Uterus (tissue), 3 donors: ENCODE measurements at regions not wholly inside any gene's neighbourhood (a gene's known extent, or its start where the extent isn't known, plus 50 kb on each side); places are given as distances from the start of the nearest gene placed in this dataset.

Experiments
- DNase-seq, 2 donors: peaks; one replicate each; pipeline ENCODE4 v3.0.0-alpha.2; 2019 to 2020
- H3K27ac ChIP-seq, 2 donors: fragments of 200-600 bp; sonication (generic); 1 replicate in 1 of 2; 2 replicates in 1 of 2; pipeline ENCODE4 v1.5.1; 2016 to 2018
- H3K27me3 ChIP-seq, 2 donors: fragments of 200-600 bp; sonication (generic); one replicate each; pipeline ENCODE4 v1.5.1; 2018 to 2019; ENCODE audit warnings: control low read depth in 1 of 2
- H3K36me3 ChIP-seq, 2 donors: fragments of 200-600 bp; sonication (generic); one replicate each; pipeline ENCODE4 v1.5.1; 2019; ENCODE audit warnings: control low read depth in 1 of 2
- H3K4me1 ChIP-seq, 2 donors: fragments of 200-600 bp; sonication (generic); one replicate each; pipeline ENCODE4 v1.5.1; 2018 to 2019; ENCODE audit warnings: control low read depth in 1 of 2
- H3K4me3 ChIP-seq, 2 donors: fragments of 200-600 bp; sonication (generic); 1 replicate in 1 of 2; 2 replicates in 1 of 2; pipeline ENCODE4 v1.5.1; 2018 to 2019; ENCODE audit warnings: mild to moderate bottlenecking in 1 of 2
- H3K9me3 ChIP-seq, 2 donors: fragments of 200-600 bp; sonication (generic); one replicate each; pipeline ENCODE4 v1.5.1; 2019; ENCODE audit warnings: control low read depth in 1 of 2
- POLR2A ChIP-seq, 2 donors: fragments of 450-650 bp; IDR thresholded peaks; one replicate each; pipeline ENCODE4 v1.6.1; 2016; ENCODE audit warnings: antibody characterized with exemption in 2 of 2, mild to moderate bottlenecking in 1 of 2, moderate library complexity in 1 of 2
- intact Hi-C: fragments of 100-400 bp; cut with DNase I; formaldehyde crosslinking; loops from one replicate; pipeline ENCODE4 v1.15.1; 2023; ENCODE audit warnings: low total_unique reads
- TF ChIP-seq, protein P1 (sequence below), 4 experiments: fragments of 200-600 bp in 2 of 4; fragments of 450-650 bp in 2 of 4; sonication (generic) in 2 of 4; IDR thresholded peaks; one replicate each; pipeline ENCODE4 v1.5.1; 2016 to 2019; ENCODE audit warnings: antibody characterized with exemption in 4 of 4, mild to moderate bottlenecking in 2 of 4, moderate library complexity in 1 of 4
- donor health status: DM: yes; HTN: yes; CAD: no.

DNA sequence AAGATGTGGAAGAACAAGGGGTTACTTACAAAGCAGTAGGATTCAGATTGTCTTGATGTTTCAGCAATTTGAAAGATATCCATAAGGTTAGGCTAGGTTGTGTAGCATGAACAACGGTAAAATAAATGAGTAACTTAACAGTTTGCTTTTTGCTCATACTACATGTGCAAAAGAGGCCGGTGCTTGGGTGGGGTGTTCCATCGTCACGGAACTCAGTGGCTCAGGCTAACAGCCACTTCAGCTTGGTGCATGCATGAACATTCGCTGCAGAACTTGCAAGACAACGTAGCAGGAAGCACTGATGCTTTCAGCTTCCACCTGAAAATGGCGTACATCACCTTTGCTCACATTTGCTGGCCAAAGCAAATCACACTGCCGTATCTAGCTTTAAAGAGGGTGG is 407.3 kb upstream of the CDH20 start:
- Histone ChIP-seq H3K27ac (no peak overlapping the region), H3K9me3 (no peaks in the 10 kb centered on the region), H3K27me3 (no peaks in the 10 kb centered on the region), H3K4me3 (no peak overlapping the region), H3K4me1 (no peaks in the 10 kb centered on the region), H3K36me3 (no peaks in the 10 kb centered on the region)
- no peak for DNase-seq
- no peak for TF ChIP-seq POLR2A (IDR thresholded peaks at IDR 0.05)
- TF ChIP-seq, protein P1, sequence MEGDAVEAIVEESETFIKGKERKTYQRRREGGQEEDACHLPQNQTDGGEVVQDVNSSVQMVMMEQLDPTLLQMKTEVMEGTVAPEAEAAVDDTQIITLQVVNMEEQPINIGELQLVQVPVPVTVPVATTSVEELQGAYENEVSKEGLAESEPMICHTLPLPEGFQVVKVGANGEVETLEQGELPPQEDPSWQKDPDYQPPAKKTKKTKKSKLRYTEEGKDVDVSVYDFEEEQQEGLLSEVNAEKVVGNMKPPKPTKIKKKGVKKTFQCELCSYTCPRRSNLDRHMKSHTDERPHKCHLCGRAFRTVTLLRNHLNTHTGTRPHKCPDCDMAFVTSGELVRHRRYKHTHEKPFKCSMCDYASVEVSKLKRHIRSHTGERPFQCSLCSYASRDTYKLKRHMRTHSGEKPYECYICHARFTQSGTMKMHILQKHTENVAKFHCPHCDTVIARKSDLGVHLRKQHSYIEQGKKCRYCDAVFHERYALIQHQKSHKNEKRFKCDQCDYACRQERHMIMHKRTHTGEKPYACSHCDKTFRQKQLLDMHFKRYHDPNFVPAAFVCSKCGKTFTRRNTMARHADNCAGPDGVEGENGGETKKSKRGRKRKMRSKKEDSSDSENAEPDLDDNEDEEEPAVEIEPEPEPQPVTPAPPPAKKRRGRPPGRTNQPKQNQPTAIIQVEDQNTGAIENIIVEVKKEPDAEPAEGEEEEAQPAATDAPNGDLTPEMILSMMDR (IDR thresholded peaks at IDR 0.05): no peak
- intact Hi-C loops: no loop called here

DNA sequence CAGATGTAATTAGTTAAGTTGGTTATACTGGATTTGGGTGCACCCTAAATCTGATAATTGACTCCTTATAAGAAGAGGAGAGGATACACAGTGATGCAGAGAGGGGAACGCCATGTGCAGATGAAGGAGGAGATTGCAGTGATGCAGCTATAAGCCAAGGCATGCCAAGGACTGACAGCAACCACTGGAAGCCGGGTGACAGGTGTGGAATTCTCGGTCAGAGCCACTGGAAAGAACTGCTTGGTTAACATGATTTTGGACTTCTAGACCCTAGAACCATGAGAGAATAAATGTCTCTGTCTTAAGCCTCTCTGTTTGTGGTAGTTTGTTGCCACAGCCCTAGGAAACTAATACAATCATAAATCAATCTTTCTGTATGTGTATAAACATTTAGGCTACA is 403.3 kb upstream of the CDH20 start:
- Histone ChIP-seq H3K4me3 (no peak overlapping the region), H3K4me1 (no peaks in the 10 kb centered on the region), H3K9me3 (no peaks in the 10 kb centered on the region), H3K36me3 (no peaks in the 10 kb centered on the region), H3K27me3 (no peaks in the 10 kb centered on the region), H3K27ac (no peak overlapping the region)
- no peak for DNase-seq
- intact Hi-C loops: no loop called here
- TF ChIP-seq, protein P1 (IDR thresholded peaks at IDR 0.05): no peak
- TF ChIP-seq POLR2A (IDR thresholded peaks at IDR 0.05): no peak

DNA sequence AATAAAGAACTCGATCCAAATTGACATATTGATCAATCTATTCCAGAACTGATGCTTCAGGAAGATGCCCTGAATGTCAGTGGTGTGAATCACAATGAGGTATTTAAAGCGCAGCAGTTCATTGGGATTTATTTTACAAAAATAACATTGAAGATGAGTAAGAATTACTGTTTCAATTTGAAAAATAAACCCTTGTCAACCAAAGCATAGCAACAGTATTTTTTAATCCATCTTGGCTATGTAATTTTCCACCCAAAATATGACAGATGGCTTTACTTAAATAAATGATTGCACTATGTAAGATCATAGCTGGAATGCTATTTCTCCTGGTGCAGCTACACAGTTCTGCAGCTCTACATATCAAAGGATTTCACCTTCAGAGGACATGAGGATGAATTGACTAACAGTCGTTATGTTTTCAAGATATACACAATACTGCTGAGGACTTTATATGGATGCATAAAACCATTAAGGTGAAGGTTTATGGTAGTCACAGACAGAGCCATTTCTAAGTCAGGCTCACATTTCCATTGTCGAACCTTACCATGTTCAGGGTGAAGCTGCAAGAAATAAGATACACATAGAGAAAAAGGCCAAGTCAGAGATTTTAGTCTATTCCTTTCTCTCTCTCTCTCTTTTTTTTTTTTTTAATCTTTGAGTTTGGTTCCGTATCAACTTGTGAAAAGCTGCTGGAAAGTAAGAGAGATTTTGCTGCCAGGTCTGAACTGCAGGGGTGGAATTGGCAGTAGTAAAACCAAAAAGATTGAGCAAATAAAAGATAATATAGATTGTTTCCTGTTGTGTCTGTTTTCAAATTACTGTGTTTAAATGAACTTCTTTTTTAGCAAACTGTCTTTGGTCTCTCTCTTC is 398.0 kb upstream of the CDH20 start:
- H3K36me3 ChIP-seq: no peaks in the 10 kb centered on the region
- no peaks in the 10 kb centered on the region for H3K27me3 ChIP-seq
- no peak overlapping the region for H3K27ac ChIP-seq
- TF ChIP-seq POLR2A (IDR thresholded peaks at IDR 0.05): no peak
- TF ChIP-seq, protein P1 (IDR thresholded peaks at IDR 0.05): no peak
- intact Hi-C loops: no loop called here
- no peak for DNase-seq
- no peaks in the 10 kb centered on the region for H3K9me3 ChIP-seq
- H3K4me3 ChIP-seq: no peak overlapping the region
- H3K4me1 ChIP-seq: no peaks in the 10 kb centered on the region

DNA sequence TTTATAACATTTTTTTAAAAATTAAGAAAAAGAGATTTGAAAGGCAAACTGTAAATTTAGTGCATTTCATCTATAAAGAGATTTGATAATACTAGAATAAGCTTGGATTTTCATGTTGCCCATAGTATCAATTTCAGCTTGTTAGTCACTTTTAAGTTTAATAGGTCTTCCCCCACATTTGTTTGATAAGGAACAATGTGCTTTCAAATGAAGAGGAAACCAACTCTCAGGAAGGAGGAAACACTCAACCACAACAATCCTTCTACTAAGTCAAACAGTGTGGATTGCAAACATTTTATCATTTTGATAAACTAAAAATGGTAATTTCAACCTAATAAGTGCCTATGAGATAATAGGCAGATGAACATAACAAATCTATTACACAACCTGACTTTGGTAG is 397.1 kb upstream of the CDH20 start:
- H3K27me3 ChIP-seq: no peaks in the 10 kb centered on the region
- no peak overlapping the region for H3K4me3 ChIP-seq
- H3K4me1 ChIP-seq: no peaks in the 10 kb centered on the region
- no peak for TF ChIP-seq POLR2A (IDR thresholded peaks at IDR 0.05)
- TF ChIP-seq, protein P1 (IDR thresholded peaks at IDR 0.05): no peak
- intact Hi-C loops: no loop called here
- H3K9me3 ChIP-seq: no peaks in the 10 kb centered on the region
- no peak overlapping the region for H3K27ac ChIP-seq
- H3K36me3 ChIP-seq: no peaks in the 10 kb centered on the region
- no peak for DNase-seq

DNA sequence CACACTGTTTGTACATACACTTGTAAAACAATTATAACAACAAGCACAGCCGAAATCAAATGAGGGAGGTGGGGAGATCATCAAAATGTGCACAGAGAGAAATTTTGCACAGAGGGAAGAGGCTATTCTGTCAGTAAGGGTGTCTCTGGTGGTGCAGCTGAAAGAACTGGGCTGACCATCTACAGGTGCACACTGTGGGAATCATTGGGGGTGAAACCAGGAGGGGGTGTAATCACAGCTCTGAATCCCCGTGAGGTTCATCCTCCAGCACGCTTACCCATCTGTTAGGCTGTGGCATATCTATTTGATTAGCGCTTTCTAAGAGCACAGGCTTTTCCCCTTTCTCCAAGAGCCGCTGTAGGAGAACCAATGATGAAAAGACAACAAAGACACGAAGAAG is 389.9 kb upstream of the CDH20 start:
- TF ChIP-seq POLR2A (IDR thresholded peaks at IDR 0.05): no peak
- TF ChIP-seq, protein P1 (IDR thresholded peaks at IDR 0.05): no peak
- DNase-seq: no peak
- Histone ChIP-seq H3K36me3 (no peaks in the 10 kb centered on the region), H3K27me3 (no peaks in the 10 kb centered on the region), H3K27ac (no peak overlapping the region), H3K4me3 (no peak overlapping the region), H3K4me1 (no peaks in the 10 kb centered on the region), H3K9me3 (no peaks in the 10 kb centered on the region)
- intact Hi-C loops: no loop called here
